ENCODE measurements at regions not wholly inside any gene's neighbourhood (a gene's known extent, or its start where the extent isn't known, plus 50 kb on each side); places are given as distances from the start of the nearest gene placed in this dataset.

DNA sequence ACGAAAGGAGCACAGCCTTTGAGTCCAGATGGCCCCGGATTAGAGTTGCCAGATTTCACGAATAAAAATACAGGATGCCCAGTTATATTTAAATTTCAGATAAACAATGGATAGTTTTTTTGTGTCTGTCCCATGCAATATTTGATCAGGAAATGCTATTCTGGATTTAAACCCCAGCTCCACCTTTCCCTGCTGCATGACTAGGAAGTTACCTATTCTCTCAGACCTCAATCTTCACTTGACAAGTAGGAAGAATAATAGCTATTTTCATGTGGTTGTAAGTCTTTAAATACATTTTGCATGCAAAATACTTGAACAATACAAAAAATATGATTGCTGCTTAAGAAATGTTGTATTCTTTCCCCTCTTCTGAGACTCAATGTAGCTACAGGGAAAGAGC lies 125.3 kb upstream of the P2RY1 start:
- no peaks in the 10 kb centered on the region for H3K4me1 Mint-ChIP-seq
- Histone ChIP-seq H3K4me3 (ENCODE audit: control insufficient read depth in 1 of 2, extremely low read depth in 1 of 2, low read length in 1 of 2) (no peak overlapping the region), H3K27me3 (replicated peaks in 1 of 2; ENCODE audit: control insufficient read depth in 2 of 2, extremely low read depth in 1 of 2, insufficient read depth in 2 of 2, low read length in 1 of 2) (no peaks in the 10 kb centered on the region), H3K36me3 (ENCODE audit: control insufficient read depth in 2 of 2, extremely low read depth in 1 of 2, insufficient read depth in 1 of 2, low read length in 1 of 2) (no peaks in the 10 kb centered on the region), H3K9me3 (no peaks in the 10 kb centered on the region), H3K4me1 (ENCODE audit: control insufficient read depth in 1 of 2, extremely low read depth in 1 of 2, insufficient read depth in 2 of 2, low read length in 2 of 2) (no peaks in the 10 kb centered on the region), H3K27ac (ENCODE audit: low read length) (no peak overlapping the region)
- H3K27me3 Mint-ChIP-seq = no peaks in the 10 kb centered on the region
- no CpG with 5 or more reads among the region's 3 CpGs for WGBS (ENCODE audit: insufficient coverage)
- no peak overlapping the region for H3K4me3 Mint-ChIP-seq
- no peaks in the 10 kb centered on the region for H3K36me3 Mint-ChIP-seq
- H3K9me3 Mint-ChIP-seq = no peaks in the 10 kb centered on the region
- H3K27ac Mint-ChIP-seq = no peak overlapping the region
- POLR2A ChIA-PET = interaction anchor here in 1 of 2 donors (0.7 kb wide), 1 partner anchor 515 kb away, joined by 4 read pairs; no protein-coding TSS in a partner anchor
- CTCF ChIA-PET = no interaction called here
- DNase-seq = no peak
- no peak for ATAC-seq (replicated peaks in 1 of 4)

DNA sequence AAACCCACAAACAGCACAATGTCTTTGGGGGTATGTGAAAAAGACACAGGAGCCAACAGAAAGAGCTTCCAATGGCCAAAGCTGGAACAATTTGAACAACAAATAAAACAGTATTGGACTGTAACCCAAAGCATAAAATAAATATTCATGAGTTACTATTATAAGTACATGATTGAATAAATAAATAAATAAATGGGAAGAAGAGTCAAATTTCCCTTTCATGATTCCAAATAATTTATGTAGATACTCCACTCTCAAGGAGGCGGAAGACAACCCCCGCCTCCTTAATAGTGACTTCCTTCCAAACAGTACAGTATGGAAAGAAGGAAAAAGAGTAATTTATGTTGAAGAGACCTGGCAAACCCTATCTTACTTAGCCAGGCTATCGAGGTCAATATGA lies 124.4 kb upstream of the P2RY1 start:
- Histone ChIP-seq H3K27ac (ENCODE audit: low read length) (no peak overlapping the region), H3K4me1 (ENCODE audit: control insufficient read depth in 1 of 2, extremely low read depth in 1 of 2, insufficient read depth in 2 of 2, low read length in 2 of 2) (no peaks in the 10 kb centered on the region), H3K4me3 (ENCODE audit: control insufficient read depth in 1 of 2, extremely low read depth in 1 of 2, low read length in 1 of 2) (no peak overlapping the region), H3K9me3 (no peaks in the 10 kb centered on the region), H3K36me3 (ENCODE audit: control insufficient read depth in 2 of 2, extremely low read depth in 1 of 2, insufficient read depth in 1 of 2, low read length in 1 of 2) (no peaks in the 10 kb centered on the region), H3K27me3 (replicated peaks in 1 of 2; ENCODE audit: control insufficient read depth in 2 of 2, extremely low read depth in 1 of 2, insufficient read depth in 2 of 2, low read length in 1 of 2) (no peaks in the 10 kb centered on the region)
- Mint-ChIP-seq H3K36me3 (no peaks in the 10 kb centered on the region), H3K4me1 (no peaks in the 10 kb centered on the region), H3K27me3 (no peaks in the 10 kb centered on the region), H3K4me3 (no peak overlapping the region), H3K9me3 (no peaks in the 10 kb centered on the region), H3K27ac (no peak overlapping the region)
- no CpG with 5 or more reads among the region's 3 CpGs for WGBS (ENCODE audit: insufficient coverage)
- ATAC-seq (replicated peaks in 1 of 4) (no peak), DNase-seq (no peak)
- ChIA-PET CTCF (no interaction called here), POLR2A (interaction anchor here in 1 of 2 donors (0.7 kb wide), 1 partner anchor 514 kb away, joined by 4 read pairs; no protein-coding TSS in a partner anchor)

DNA sequence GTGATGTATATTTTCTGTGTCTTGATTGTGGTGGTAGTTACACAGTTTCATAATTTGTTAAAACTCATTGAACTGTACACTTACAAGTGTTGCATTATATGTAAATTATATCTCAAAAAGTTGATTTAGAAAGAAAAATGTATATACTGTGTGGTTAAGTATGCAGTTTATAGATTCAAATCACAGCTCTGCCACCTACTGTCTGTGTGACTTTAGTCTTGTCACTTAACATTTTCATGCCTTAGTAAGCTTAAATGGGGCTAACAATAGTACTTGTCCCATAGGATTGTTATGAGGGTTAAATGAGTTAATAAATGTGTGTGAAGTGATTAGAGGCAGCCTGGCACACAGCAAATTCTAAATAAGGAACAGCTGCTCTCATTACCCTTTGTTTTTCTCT lies 120.9 kb upstream of the P2RY1 start:
- no peaks in the 10 kb centered on the region for H3K4me1 ChIP-seq (ENCODE audit: control insufficient read depth in 1 of 2, extremely low read depth in 1 of 2, insufficient read depth in 2 of 2, low read length in 2 of 2)
- no peaks in the 10 kb centered on the region for H3K27me3 ChIP-seq (replicated peaks in 1 of 2; ENCODE audit: control insufficient read depth in 2 of 2, extremely low read depth in 1 of 2, insufficient read depth in 2 of 2, low read length in 1 of 2)
- H3K36me3 ChIP-seq (ENCODE audit: control insufficient read depth in 2 of 2, extremely low read depth in 1 of 2, insufficient read depth in 1 of 2, low read length in 1 of 2) = no peaks in the 10 kb centered on the region
- POLR2A ChIA-PET = interaction anchor here in 1 of 2 donors (0.7 kb wide), 1 partner anchor 126 kb away, joined by 3 read pairs; no protein-coding TSS in a partner anchor
- no peaks in the 10 kb centered on the region for H3K9me3 Mint-ChIP-seq
- ATAC-seq (replicated peaks in 1 of 4) (no peak), DNase-seq (no peak)
- no peaks in the 10 kb centered on the region for H3K4me1 Mint-ChIP-seq
- H3K36me3 Mint-ChIP-seq = no peaks in the 10 kb centered on the region
- CTCF ChIA-PET = no interaction called here
- H3K27ac Mint-ChIP-seq = no peak overlapping the region
- no peak overlapping the region for H3K4me3 ChIP-seq (ENCODE audit: control insufficient read depth in 1 of 2, extremely low read depth in 1 of 2, low read length in 1 of 2)
- H3K27ac ChIP-seq (ENCODE audit: low read length) = no peak overlapping the region
- no peaks in the 10 kb centered on the region for H3K9me3 ChIP-seq
- H3K27me3 Mint-ChIP-seq = peaks cover 0 to 3% of the 10 kb centered on the region in 2 donors
- H3K4me3 Mint-ChIP-seq = no peak overlapping the region

DNA sequence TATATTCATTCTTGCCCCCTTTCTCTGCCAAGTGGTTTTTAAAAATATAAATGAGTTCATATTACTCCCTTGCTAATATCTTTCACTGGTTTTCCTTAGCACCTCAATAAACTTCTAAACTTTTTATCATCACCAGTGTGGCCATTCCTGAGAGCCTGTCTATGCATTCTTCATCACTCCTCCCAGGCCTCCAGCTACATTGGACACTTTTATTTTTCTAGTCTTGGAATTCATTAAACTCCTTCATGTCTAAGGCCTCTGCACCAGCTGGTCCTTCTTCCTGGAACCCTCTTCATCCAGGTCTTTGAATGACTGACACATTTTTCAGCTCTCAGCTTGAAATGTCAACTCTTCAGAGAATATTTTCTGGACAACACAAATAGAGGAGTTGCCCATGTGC lies 120.4 kb upstream of the P2RY1 start:
- no peaks in the 10 kb centered on the region for H3K36me3 Mint-ChIP-seq
- no peaks in the 10 kb centered on the region for H3K9me3 Mint-ChIP-seq
- H3K27me3 ChIP-seq (replicated peaks in 1 of 2; ENCODE audit: control insufficient read depth in 2 of 2, extremely low read depth in 1 of 2, insufficient read depth in 2 of 2, low read length in 1 of 2) = no peaks in the 10 kb centered on the region
- H3K36me3 ChIP-seq (ENCODE audit: control insufficient read depth in 2 of 2, extremely low read depth in 1 of 2, insufficient read depth in 1 of 2, low read length in 1 of 2) = no peaks in the 10 kb centered on the region
- H3K4me3 Mint-ChIP-seq = no peak overlapping the region
- ATAC-seq (replicated peaks in 1 of 4) (no peak), DNase-seq (no peak)
- H3K27ac ChIP-seq (ENCODE audit: low read length) = no peak overlapping the region
- H3K27me3 Mint-ChIP-seq = peaks cover 0 to 3% of the 10 kb centered on the region in 2 donors
- no peak overlapping the region for H3K4me3 ChIP-seq (ENCODE audit: control insufficient read depth in 1 of 2, extremely low read depth in 1 of 2, low read length in 1 of 2)
- POLR2A ChIA-PET = interaction anchor here in 1 of 2 donors (0.7 kb wide), 1 partner anchor 125 kb away, joined by 3 read pairs; no protein-coding TSS in a partner anchor
- no peaks in the 10 kb centered on the region for H3K4me1 Mint-ChIP-seq
- CTCF ChIA-PET = no interaction called here
- H3K27ac Mint-ChIP-seq = no peak overlapping the region
- no peaks in the 10 kb centered on the region for H3K4me1 ChIP-seq (ENCODE audit: control insufficient read depth in 1 of 2, extremely low read depth in 1 of 2, insufficient read depth in 2 of 2, low read length in 2 of 2)
- H3K9me3 ChIP-seq = no peaks in the 10 kb centered on the region

DNA sequence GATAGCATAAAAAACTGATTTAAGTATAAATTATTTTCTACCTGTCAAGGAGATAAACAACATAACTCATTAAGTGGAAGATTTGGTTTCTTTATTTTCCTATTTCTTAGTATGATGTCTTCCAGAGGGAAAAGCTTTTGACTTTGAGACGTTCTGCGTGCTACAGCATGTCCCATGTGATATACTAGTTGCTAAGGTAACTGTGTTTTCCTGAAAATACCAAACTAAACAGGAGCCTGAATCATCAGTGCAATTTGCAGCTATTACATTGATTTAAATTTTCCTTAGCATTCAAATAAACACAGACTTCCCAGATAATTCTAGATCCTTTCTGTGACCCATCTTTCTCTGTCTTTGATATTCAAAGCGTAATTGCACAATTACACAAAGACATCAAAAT lies 117.7 kb upstream of the P2RY1 start:
- H3K36me3 Mint-ChIP-seq = no peaks in the 10 kb centered on the region
- peaks cover 0 to 5% (median 0%) of the 10 kb centered on the region in 3 donors for H3K9me3 Mint-ChIP-seq
- Histone ChIP-seq H3K27me3 (replicated peaks in 1 of 2; ENCODE audit: control insufficient read depth in 2 of 2, extremely low read depth in 1 of 2, insufficient read depth in 2 of 2, low read length in 1 of 2) (no peaks in the 10 kb centered on the region), H3K36me3 (ENCODE audit: control insufficient read depth in 2 of 2, extremely low read depth in 1 of 2, insufficient read depth in 1 of 2, low read length in 1 of 2) (no peaks in the 10 kb centered on the region), H3K27ac (ENCODE audit: low read length) (no peak overlapping the region), H3K9me3 (no peaks in the 10 kb centered on the region), H3K4me3 (ENCODE audit: control insufficient read depth in 1 of 2, extremely low read depth in 1 of 2, low read length in 1 of 2) (no peak overlapping the region), H3K4me1 (ENCODE audit: control insufficient read depth in 1 of 2, extremely low read depth in 1 of 2, insufficient read depth in 2 of 2, low read length in 2 of 2) (no peaks in the 10 kb centered on the region)
- H3K27ac Mint-ChIP-seq = no peak overlapping the region
- ATAC-seq (replicated peaks in 1 of 4) (no peak), DNase-seq (no peak)
- ChIA-PET CTCF (no interaction called here), POLR2A (no interaction called here)
- no CpG with 5 or more reads among the region's 3 CpGs for WGBS (ENCODE audit: insufficient coverage)
- H3K4me3 Mint-ChIP-seq = no peak overlapping the region
- H3K4me1 Mint-ChIP-seq = no peaks in the 10 kb centered on the region
- peaks cover 5 to 6% of the 10 kb centered on the region in 2 donors for H3K27me3 Mint-ChIP-seq

DNA sequence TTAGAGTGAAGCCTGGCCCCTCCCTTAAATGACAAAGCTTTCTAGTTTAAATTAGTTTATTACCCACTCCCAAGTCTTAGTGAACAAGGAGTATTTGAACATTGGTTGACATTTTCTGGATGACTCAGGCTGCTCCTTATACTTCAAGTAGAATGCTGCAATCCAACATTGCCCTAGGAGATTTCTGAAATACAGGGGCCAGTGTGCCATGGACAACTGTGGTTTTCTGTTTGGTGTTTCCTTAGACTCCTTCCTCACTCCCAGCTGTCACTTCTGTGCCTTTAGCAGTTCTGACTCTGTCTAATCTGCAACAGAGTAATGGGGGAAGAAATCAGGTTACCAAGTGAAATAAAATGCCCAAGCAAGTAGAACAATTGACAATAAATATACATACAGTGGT lies 116.1 kb upstream of the P2RY1 start:
- no peak for DNase-seq
- Mint-ChIP-seq H3K36me3 (no peaks in the 10 kb centered on the region), H3K27ac (no peak overlapping the region), H3K4me1 (no peaks in the 10 kb centered on the region), H3K27me3 (peaks cover 9 to 10% of the 10 kb centered on the region in 2 donors), H3K4me3 (no peak overlapping the region), H3K9me3 (peaks cover 0 to 5% (median 0%) of the 10 kb centered on the region in 3 donors)
- H3K9me3 ChIP-seq = no peaks in the 10 kb centered on the region
- ATAC-seq (replicated peaks in 1 of 4) = no peak
- ChIA-PET POLR2A (no interaction called here), CTCF (no interaction called here)
- no peaks in the 10 kb centered on the region for H3K36me3 ChIP-seq (ENCODE audit: control insufficient read depth in 2 of 2, extremely low read depth in 1 of 2, insufficient read depth in 1 of 2, low read length in 1 of 2)
- no peak overlapping the region for H3K4me3 ChIP-seq (ENCODE audit: control insufficient read depth in 1 of 2, extremely low read depth in 1 of 2, low read length in 1 of 2)
- H3K27ac ChIP-seq (ENCODE audit: low read length) = no peak overlapping the region
- H3K4me1 ChIP-seq (ENCODE audit: control insufficient read depth in 1 of 2, extremely low read depth in 1 of 2, insufficient read depth in 2 of 2, low read length in 2 of 2) = no peaks in the 10 kb centered on the region
- peaks cover 0 to 2% of the 10 kb centered on the region in 2 experiments for H3K27me3 ChIP-seq (replicated peaks in 1 of 2; ENCODE audit: control insufficient read depth in 2 of 2, extremely low read depth in 1 of 2, insufficient read depth in 2 of 2, low read length in 1 of 2)

DNA sequence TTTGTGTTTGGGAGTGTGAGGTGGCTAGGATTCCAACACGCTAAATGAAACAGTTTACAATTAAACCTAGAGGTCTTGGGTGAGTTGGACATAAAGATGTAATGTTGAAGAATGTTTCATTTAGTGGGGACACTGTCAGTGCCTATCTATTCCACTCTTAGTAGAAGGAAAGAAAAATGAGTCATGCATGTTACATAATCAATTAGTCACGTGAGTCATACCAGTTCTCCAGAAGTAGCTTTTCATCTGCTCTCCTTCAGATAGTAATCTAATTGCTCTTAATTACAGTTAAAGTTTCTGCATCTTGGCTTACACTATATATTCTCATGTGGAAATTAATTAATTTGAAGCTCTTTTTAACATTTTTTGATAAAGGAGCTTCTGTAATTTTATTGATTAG lies 115.7 kb upstream of the P2RY1 start:
- POLR2A ChIA-PET = no interaction called here
- H3K36me3 Mint-ChIP-seq = no peaks in the 10 kb centered on the region
- H3K4me3 Mint-ChIP-seq = no peak overlapping the region
- WGBS (ENCODE audit: insufficient coverage) = 100% methylated on average over 1 of the region's 2 CpGs
- Histone ChIP-seq H3K27ac (ENCODE audit: low read length) (no peak overlapping the region), H3K4me1 (ENCODE audit: control insufficient read depth in 1 of 2, extremely low read depth in 1 of 2, insufficient read depth in 2 of 2, low read length in 2 of 2) (no peaks in the 10 kb centered on the region), H3K36me3 (ENCODE audit: control insufficient read depth in 2 of 2, extremely low read depth in 1 of 2, insufficient read depth in 1 of 2, low read length in 1 of 2) (no peaks in the 10 kb centered on the region), H3K9me3 (no peaks in the 10 kb centered on the region), H3K27me3 (replicated peaks in 1 of 2; ENCODE audit: control insufficient read depth in 2 of 2, extremely low read depth in 1 of 2, insufficient read depth in 2 of 2, low read length in 1 of 2) (peaks cover 0 to 2% of the 10 kb centered on the region in 2 experiments), H3K4me3 (ENCODE audit: control insufficient read depth in 1 of 2, extremely low read depth in 1 of 2, low read length in 1 of 2) (no peak overlapping the region)
- no peaks in the 10 kb centered on the region for H3K4me1 Mint-ChIP-seq
- H3K27me3 Mint-ChIP-seq = peaks cover 9 to 15% of the 10 kb centered on the region in 2 donors
- no peak for ATAC-seq (replicated peaks in 1 of 4)
- CTCF ChIA-PET = no interaction called here
- no peak overlapping the region for H3K27ac Mint-ChIP-seq
- H3K9me3 Mint-ChIP-seq = peaks cover 0 to 5% (median 0%) of the 10 kb centered on the region in 3 donors
- no peak for DNase-seq

Data from T-cell (primary cell).